Keratinocyte (primary cell): ENCODE measurements at regions not wholly inside any gene's neighbourhood (a gene's known extent, or its start where the extent isn't known, plus 50 kb on each side); places are given as distances from the start of the nearest gene placed in this dataset.

Experiments
- CTCF ChIP-seq, 3 experiments: IDR thresholded peaks in 1 of 3; conservative IDR thresholded peaks in 1 of 3; optimal IDR thresholded peaks in 1 of 3; 2 replicates in 2 of 3; 3 replicates in 1 of 3; pipeline versions ENCODE3 to v1.5.1; 2011; ENCODE audit warnings: low read length in 3 of 3, mild to moderate bottlenecking in 3 of 3, moderate library complexity in 2 of 3, control low read depth in 1 of 3, inconsistent platforms in 1 of 3; ENCODE audit not compliant: insufficient read depth in 2 of 3; ENCODE audit errors: extremely low read depth in 1 of 3
- EZH2 ChIP-seq: IDR thresholded peaks from one replicate; pipeline ENCODE4 v1.6.1; 2012; ENCODE audit warnings: inconsistent platforms, mild to moderate bottlenecking, low read length, moderate library complexity

GRCh38 chr22:22953791-22954190, 66.2 kb downstream of the IGLL5 start:
- TF ChIP-seq CTCF (optimal IDR thresholded peaks at IDR 0.05 in 1 of 3, IDR thresholded peaks at IDR 0.05 in 1 of 3, conservative IDR thresholded peaks at IDR 0.05 in 1 of 3; ENCODE audit: extremely low read depth in 1 of 3, insufficient read depth in 2 of 3, low read length in 3 of 3) (no peak), EZH2 (no peak)
